A549 (cell line): ENCODE measurements at regions not wholly inside any gene's neighbourhood (a gene's known extent, or its start where the extent isn't known, plus 50 kb on each side); places are given as distances from the start of the nearest gene placed in this dataset.

Experiments used
- ATAC-seq, 2 experiments: fragments of 200-7000 bp in 1 of 2; fragments of >200 bp in 1 of 2; cut with Nextera tagmentation in 1 of 2; cut with Tn5 transposase in 1 of 2; 3 replicates each; pipeline versions ENCODE4 v1.8.0 to v1.9.1; 2018 to 2020; ENCODE audit warnings: mild to moderate bottlenecking in 1 of 2, moderate library complexity in 1 of 2
- CTCF ChIA-PET: fragments of 300-600 bp; sonication (Branson Sonifier 250); formaldehyde crosslinking; extraction: SDS; loops from one replicate; lab custom pipeline; 2021; ENCODE audit warnings: antibody characterized with exemption, inconsistent platforms; lab: Yijun Ruan, JAX
- POLR2A ChIA-PET: fragments of 350-600 bp; formaldehyde crosslinking; extraction: SDS; loops from one replicate; lab custom pipeline; 2021; ENCODE audit warnings: antibody characterized with exemption, inconsistent platforms; lab: Yijun Ruan, JAX
- DNase-seq, 2 experiments: peaks; one replicate each; pipeline versions ENCODE4 v3.0.0 to v3.0.0-alpha.2; 2011 to 2016; ENCODE audit warnings: low read depth in 1 of 2, low spot score in 1 of 2
- FAIRE-seq: peaks from 2 replicates; lab custom pipeline; 2011; peaks lifted over from hg19 to GRCh38; lab: Jason Lieb, UNC
- H3K27ac ChIP-seq, 2 experiments: fragments of >200 bp; sonication (Bioruptor Twin); formaldehyde crosslinking; 3 replicates each; pipeline ENCODE4 v1.5.1; 2016 to 2017
- H3K4me1 ChIP-seq: fragments of >200 bp; sonication (Bioruptor Twin); formaldehyde crosslinking; 3 replicates; pipeline ENCODE4 v1.6.1; 2016
- H3K4me2 ChIP-seq: fragments of >200 bp; sonication (Bioruptor Twin); formaldehyde crosslinking; 3 replicates; pipeline ENCODE4 v1.6.1; 2016
- H3K4me3 ChIP-seq: fragments of >200 bp; sonication (Bioruptor Twin); formaldehyde crosslinking; 3 replicates; pipeline ENCODE4 v1.5.1; 2016
- H3K9me3 ChIP-seq: fragments of >200 bp; sonication (Bioruptor Twin); formaldehyde crosslinking; 3 replicates; pipeline ENCODE4 v1.6.1; 2016
- CBX2 ChIP-seq: fragments of 200-600 bp; sonication (generic); IDR thresholded peaks from 2 replicates; pipeline ENCODE4 v1.6.1; 2016; ENCODE audit warnings: low read depth, mild to moderate bottlenecking, borderline replicate concordance
- EHMT2 ChIP-seq: fragments of 200-600 bp; sonication (generic); IDR thresholded peaks from 2 replicates; pipeline ENCODE4 v1.6.1; 2016; ENCODE audit warnings: antibody characterized with exemption, low read depth, mild to moderate bottlenecking, moderate library complexity
- ESRRA ChIP-seq: fragments of 150-350 bp; IDR thresholded peaks from 2 replicates; pipeline ENCODE4 v1.6.1; 2014; ENCODE audit warnings: mild to moderate bottlenecking, low read length, borderline replicate concordance
- FOSB ChIP-seq: fragments of 250-450 bp; sonication (Bioruptor Pico); IDR thresholded peaks from 2 replicates; pipeline ENCODE4 v1.5.0; 2020; ENCODE audit warnings: mild to moderate bottlenecking, moderate library complexity
- GATA3 ChIP-seq: IDR thresholded peaks from 2 replicates; pipeline ENCODE4 v1.6.1; 2012; ENCODE audit warnings: borderline replicate concordance
- HEYL ChIP-seq: fragments of 250-450 bp; sonication (Bioruptor Pico); IDR thresholded peaks from 2 replicates; pipeline ENCODE4 v1.8.0; 2021; ENCODE audit warnings: mild to moderate bottlenecking, moderate library complexity
- HOXB13 ChIP-seq: fragments of 250-450 bp; sonication (Bioruptor Pico); IDR thresholded peaks from 2 replicates; pipeline ENCODE4 v1.5.0; 2020; ENCODE audit warnings: low read depth, mild to moderate bottlenecking, moderate library complexity
- PHF8 ChIP-seq: fragments of 200-600 bp; sonication (generic); IDR thresholded peaks from 2 replicates; pipeline ENCODE4 v1.6.1; 2016; ENCODE audit warnings: low read depth, mild to moderate bottlenecking, antibody characterized with exemption, moderate library complexity, borderline replicate concordance
- RNF2 ChIP-seq: fragments of 200-600 bp; sonication (generic); IDR thresholded peaks from 2 replicates; pipeline ENCODE4 v1.6.1; 2016; ENCODE audit warnings: low read depth, mild to moderate bottlenecking, antibody characterized with exemption, moderate library complexity, borderline replicate concordance
- SREBF2 ChIP-seq: fragments of 450-650 bp; IDR thresholded peaks from 2 replicates; pipeline ENCODE4 v1.6.1; 2014; ENCODE audit warnings: mild to moderate bottlenecking, moderate library complexity
- WGBS: methylation state at CpG from one replicate; pipeline ENCODE4 v1.1.6; 2017; ENCODE audit errors: missing lambda C conversion rate; 5-methylcytosine and 5-hydroxymethylcytosine counted together
- TF ChIP-seq, protein P1 (sequence below): fragments of >200 bp; sonication (Bioruptor Twin); formaldehyde crosslinking; IDR thresholded peaks from 3 replicates; pipeline ENCODE4 v1.6.1; 2016
- TF ChIP-seq, protein P2 (sequence below): fragments of 250-450 bp; sonication (Bioruptor Pico); IDR thresholded peaks from 2 replicates; pipeline ENCODE4 v1.5.0; 2021; ENCODE audit warnings: mild to moderate bottlenecking, moderate library complexity, borderline replicate concordance
- TF ChIP-seq, protein P3 (sequence below): fragments of 200-600 bp; sonication (generic); IDR thresholded peaks from 2 replicates; pipeline ENCODE4 v1.6.1; 2016; ENCODE audit warnings: antibody characterized with exemption, mild to moderate bottlenecking, moderate library complexity
- TF ChIP-seq, protein P4 (sequence below): IDR thresholded peaks from 2 replicates; pipeline ENCODE4 v1.6.1; 2012
- TF ChIP-seq, protein P5 (sequence below): fragments of >200 bp; sonication (Bioruptor Twin); formaldehyde crosslinking; IDR thresholded peaks from 2 replicates; pipeline ENCODE4 v1.6.1; 2016

DNA sequence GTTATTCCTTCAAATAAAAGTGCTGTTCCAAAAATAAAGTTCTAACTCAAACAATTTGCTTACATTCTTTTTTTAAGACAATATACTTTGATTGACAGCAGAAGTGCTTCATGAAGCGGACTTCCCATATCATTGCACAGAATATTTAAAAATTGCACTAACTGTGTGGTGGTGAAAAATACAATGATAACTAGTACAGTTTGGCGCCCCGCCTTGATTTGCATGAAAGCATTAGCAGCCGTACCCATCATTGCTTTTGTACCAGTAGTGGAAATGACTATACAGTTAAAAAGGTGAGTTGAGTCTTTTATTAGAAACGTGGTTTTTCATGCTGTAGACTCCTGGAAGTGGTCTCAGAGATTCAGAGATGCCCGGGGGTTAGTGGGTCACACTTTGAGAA is 69.5 kb upstream of the MAP3K1 start:
- H3K4me1 ChIP-seq = no peaks in the 10 kb centered on the region
- 62% methylated on average over 6 of the region's 6 CpGs for WGBS
- DNase-seq (no peak), FAIRE-seq (no peak), ATAC-seq (no peak)
- TF ChIP-seq SREBF2 (no peak), CBX2 (no peak), RNF2 (no peak), HEYL (no peak), FOSB (no peak), PHF8 (no peak)
- TF ChIP-seq, protein P1, sequence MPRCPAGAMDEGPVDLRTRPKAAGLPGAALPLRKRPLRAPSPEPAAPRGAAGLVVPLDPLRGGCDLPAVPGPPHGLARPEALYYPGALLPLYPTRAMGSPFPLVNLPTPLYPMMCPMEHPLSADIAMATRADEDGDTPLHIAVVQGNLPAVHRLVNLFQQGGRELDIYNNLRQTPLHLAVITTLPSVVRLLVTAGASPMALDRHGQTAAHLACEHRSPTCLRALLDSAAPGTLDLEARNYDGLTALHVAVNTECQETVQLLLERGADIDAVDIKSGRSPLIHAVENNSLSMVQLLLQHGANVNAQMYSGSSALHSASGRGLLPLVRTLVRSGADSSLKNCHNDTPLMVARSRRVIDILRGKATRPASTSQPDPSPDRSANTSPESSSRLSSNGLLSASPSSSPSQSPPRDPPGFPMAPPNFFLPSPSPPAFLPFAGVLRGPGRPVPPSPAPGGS = no peak
- POLR2A ChIA-PET = no interaction called here
- H3K4me2 ChIP-seq = no peak overlapping the region
- CTCF ChIA-PET = interaction anchor here (0.7 kb wide), 1 partner anchor 28 kb away, joined by 3 read pairs; no protein-coding TSS in a partner anchor
- H3K4me3 ChIP-seq = no peak overlapping the region
- no peaks in the 10 kb centered on the region for H3K9me3 ChIP-seq
- H3K27ac ChIP-seq = no peak overlapping the region

DNA sequence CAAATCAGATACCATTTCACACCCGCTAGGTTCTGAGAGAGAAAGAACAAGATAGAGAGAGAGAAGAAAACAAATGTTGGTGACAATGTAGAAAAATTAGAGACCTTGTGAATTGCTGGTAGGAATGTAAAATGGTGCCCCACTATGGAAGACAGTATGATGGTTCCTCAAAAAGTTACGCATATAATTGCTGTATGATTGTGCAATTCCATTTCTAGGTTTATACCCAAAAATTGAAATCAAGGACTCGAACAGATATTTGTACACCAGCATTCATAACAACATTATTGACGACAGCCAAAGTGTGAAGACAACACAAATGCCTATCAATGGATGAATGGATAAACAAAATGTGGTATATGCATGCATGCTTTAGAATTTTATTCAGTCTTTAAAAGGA is 74.5 kb upstream of the MAP3K1 start:
- TF ChIP-seq, protein P2, sequence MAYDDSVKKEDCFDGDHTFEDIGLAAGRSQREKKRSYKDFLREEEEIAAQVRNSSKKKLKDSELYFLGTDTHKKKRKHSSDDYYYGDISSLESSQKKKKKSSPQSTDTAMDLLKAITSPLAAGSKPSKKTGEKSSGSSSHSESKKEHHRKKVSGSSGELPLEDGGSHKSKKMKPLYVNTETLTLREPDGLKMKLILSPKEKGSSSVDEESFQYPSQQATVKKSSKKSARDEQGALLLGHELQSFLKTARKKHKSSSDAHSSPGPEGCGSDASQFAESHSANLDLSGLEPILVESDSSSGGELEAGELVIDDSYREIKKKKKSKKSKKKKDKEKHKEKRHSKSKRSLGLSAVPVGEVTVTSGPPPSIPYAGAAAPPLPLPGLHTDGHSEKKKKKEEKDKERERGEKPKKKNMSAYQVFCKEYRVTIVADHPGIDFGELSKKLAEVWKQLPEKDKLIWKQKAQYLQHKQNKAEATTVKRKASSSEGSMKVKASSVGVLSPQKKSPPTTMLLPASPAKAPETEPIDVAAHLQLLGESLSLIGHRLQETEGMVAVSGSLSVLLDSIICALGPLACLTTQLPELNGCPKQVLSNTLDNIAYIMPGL (CRISPR knock-in tag) = no peak
- ATAC-seq = no peak
- H3K9me3 ChIP-seq = no peaks in the 10 kb centered on the region
- no peak overlapping the region for H3K27ac ChIP-seq
- H3K4me3 ChIP-seq = no peak overlapping the region
- ChIA-PET CTCF (no interaction called here), POLR2A (no interaction called here)
- DNase-seq = no peak
- no peak overlapping the region for H3K4me2 ChIP-seq
- no peak for FAIRE-seq
- H3K4me1 ChIP-seq = no peaks in the 10 kb centered on the region
- 67% methylated on average over 4 of the region's 4 CpGs for WGBS

DNA sequence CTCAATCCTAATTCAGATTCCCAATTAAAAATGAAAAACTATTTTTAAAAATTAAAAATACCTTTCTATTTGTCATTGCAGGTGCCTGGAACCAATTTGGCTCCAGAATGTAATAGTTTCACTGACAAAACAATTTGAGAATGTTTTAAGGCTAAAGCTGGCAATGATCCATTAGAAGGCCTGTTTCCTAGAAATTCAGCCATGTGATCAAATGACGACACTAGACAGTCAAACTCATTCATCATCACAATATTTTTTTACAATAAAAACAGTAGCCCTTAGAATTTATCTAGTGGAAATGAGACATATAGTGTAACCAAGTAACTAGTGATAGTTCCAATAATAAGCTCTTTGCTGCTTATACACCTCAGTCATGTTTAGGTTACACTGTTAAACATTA is 75.4 kb upstream of the MAP3K1 start:
- ATAC-seq = no peak
- FAIRE-seq = no peak
- TF ChIP-seq, protein P3, sequence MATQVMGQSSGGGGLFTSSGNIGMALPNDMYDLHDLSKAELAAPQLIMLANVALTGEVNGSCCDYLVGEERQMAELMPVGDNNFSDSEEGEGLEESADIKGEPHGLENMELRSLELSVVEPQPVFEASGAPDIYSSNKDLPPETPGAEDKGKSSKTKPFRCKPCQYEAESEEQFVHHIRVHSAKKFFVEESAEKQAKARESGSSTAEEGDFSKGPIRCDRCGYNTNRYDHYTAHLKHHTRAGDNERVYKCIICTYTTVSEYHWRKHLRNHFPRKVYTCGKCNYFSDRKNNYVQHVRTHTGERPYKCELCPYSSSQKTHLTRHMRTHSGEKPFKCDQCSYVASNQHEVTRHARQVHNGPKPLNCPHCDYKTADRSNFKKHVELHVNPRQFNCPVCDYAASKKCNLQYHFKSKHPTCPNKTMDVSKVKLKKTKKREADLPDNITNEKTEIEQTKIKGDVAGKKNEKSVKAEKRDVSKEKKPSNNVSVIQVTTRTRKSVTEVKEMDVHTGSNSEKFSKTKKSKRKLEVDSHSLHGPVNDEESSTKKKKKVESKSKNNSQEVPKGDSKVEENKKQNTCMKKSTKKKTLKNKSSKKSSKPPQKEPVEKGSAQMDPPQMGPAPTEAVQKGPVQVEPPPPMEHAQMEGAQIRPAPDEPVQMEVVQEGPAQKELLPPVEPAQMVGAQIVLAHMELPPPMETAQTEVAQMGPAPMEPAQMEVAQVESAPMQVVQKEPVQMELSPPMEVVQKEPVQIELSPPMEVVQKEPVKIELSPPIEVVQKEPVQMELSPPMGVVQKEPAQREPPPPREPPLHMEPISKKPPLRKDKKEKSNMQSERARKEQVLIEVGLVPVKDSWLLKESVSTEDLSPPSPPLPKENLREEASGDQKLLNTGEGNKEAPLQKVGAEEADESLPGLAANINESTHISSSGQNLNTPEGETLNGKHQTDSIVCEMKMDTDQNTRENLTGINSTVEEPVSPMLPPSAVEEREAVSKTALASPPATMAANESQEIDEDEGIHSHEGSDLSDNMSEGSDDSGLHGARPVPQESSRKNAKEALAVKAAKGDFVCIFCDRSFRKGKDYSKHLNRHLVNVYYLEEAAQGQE = no peak
- TF ChIP-seq FOSB = no peak
- TF ChIP-seq GATA3 = no peak
- TF ChIP-seq, protein P4, sequence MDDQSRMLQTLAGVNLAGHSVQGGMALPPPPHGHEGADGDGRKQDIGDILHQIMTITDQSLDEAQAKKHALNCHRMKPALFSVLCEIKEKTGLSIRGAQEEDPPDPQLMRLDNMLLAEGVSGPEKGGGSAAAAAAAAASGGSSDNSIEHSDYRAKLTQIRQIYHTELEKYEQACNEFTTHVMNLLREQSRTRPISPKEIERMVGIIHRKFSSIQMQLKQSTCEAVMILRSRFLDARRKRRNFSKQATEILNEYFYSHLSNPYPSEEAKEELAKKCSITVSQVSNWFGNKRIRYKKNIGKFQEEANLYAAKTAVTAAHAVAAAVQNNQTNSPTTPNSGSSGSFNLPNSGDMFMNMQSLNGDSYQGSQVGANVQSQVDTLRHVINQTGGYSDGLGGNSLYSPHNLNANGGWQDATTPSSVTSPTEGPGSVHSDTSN = no peak
- TF ChIP-seq, protein P2 (CRISPR knock-in tag) = no peak
- no peak for TF ChIP-seq ESRRA
- TF ChIP-seq, protein P1 = no peak
- no peak for TF ChIP-seq HOXB13 (CRISPR knock-in tag)
- TF ChIP-seq HEYL = no peak
- no peak for TF ChIP-seq EHMT2
- TF ChIP-seq, protein P5, sequence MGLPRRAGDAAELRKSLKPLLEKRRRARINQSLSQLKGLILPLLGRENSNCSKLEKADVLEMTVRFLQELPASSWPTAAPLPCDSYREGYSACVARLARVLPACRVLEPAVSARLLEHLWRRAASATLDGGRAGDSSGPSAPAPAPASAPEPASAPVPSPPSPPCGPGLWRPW = no peak
- POLR2A ChIA-PET = no interaction called here
- Histone ChIP-seq H3K4me2 (no peak overlapping the region), H3K4me1 (no peaks in the 10 kb centered on the region), H3K27ac (no peak overlapping the region), H3K4me3 (no peak overlapping the region), H3K9me3 (no peaks in the 10 kb centered on the region)
- CTCF ChIA-PET = no interaction called here
- WGBS = 69% methylated on average over 1 of the region's 1 CpG
- DNase-seq = no peak
